ENCODE measurements at regions not wholly inside any gene's neighbourhood (a gene's known extent, or its start where the extent isn't known, plus 50 kb on each side); places are given as distances from the start of the nearest gene placed in this dataset.

- Histone ChIP-seq H3K9ac (no peak overlapping the region), H3K27ac (no peak overlapping the region), H3K79me2 (ENCODE audit: low read depth) (no peaks in the 10 kb centered on the region), H3K4me1 (no peaks in the 10 kb centered on the region), H3K4me3 (no peak overlapping the region), H3F3A (ENCODE audit: low read depth) (no peaks in the 10 kb centered on the region), H2AFZ (replicated peaks) (no peak overlapping the region), H4K20me1 (ENCODE audit: low read depth) (no peaks in the 10 kb centered on the region), H3K36me3 (no peaks in the 10 kb centered on the region), H3K9me3 (ENCODE audit: low read depth) (no peaks in the 10 kb centered on the region), H3K4me2 (no peak overlapping the region), H3K27me3 (no peaks in the 10 kb centered on the region)
- no peak for TF ChIP-seq EZH2 (IDR thresholded peaks at IDR 0.05)
- TF ChIP-seq, protein P1, sequence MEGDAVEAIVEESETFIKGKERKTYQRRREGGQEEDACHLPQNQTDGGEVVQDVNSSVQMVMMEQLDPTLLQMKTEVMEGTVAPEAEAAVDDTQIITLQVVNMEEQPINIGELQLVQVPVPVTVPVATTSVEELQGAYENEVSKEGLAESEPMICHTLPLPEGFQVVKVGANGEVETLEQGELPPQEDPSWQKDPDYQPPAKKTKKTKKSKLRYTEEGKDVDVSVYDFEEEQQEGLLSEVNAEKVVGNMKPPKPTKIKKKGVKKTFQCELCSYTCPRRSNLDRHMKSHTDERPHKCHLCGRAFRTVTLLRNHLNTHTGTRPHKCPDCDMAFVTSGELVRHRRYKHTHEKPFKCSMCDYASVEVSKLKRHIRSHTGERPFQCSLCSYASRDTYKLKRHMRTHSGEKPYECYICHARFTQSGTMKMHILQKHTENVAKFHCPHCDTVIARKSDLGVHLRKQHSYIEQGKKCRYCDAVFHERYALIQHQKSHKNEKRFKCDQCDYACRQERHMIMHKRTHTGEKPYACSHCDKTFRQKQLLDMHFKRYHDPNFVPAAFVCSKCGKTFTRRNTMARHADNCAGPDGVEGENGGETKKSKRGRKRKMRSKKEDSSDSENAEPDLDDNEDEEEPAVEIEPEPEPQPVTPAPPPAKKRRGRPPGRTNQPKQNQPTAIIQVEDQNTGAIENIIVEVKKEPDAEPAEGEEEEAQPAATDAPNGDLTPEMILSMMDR (IDR thresholded peaks at IDR 0.05): no peak
- no peak for TF ChIP-seq EZH2phosphoT487 (IDR thresholded peaks at IDR 0.05)
- H3K9me3 Mint-ChIP-seq: peaks cover 10% of the 10 kb centered on the region
- no peaks in the 10 kb centered on the region for H3K4me1 Mint-ChIP-seq
- H3K27me3 Mint-ChIP-seq (ENCODE audit: insufficient read depth, low read depth): no peaks in the 10 kb centered on the region
- no peak for DNase-seq (ENCODE audit: low spot score)
- H3K36me3 Mint-ChIP-seq: no peaks in the 10 kb centered on the region
- H3K27ac Mint-ChIP-seq: no peak overlapping the region
- H3K4me3 Mint-ChIP-seq: no peak overlapping the region
These were observed 981.2 kb downstream of the TTLL7 start for GRCh38 chr1:83017701-83018100.

DNA sequence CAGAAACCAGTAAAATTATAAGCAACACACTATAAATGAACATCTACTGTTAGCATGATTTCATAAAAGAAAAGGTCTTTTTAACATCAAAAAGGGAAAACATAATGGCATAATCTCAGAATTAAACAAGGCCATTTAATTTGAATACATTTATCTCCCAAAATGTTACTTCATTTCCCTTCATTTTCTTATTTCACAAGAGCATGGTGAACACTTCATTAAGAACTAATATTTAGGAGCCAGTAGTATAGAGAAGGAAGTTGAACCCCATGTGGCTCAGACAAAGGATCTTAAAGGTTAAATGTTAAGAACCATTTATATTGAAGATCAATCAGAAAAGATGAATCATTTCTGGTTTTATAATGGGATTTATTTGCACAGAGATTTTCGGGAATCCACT is 981.7 kb downstream of the TTLL7 start:
- Histone ChIP-seq H3K27ac (no peak overlapping the region), H3K4me1 (no peaks in the 10 kb centered on the region), H3F3A (ENCODE audit: low read depth) (no peaks in the 10 kb centered on the region), H3K79me2 (ENCODE audit: low read depth) (no peaks in the 10 kb centered on the region), H3K4me2 (no peak overlapping the region), H3K4me3 (no peak overlapping the region), H3K27me3 (no peaks in the 10 kb centered on the region), H3K9ac (no peak overlapping the region), H4K20me1 (ENCODE audit: low read depth) (no peaks in the 10 kb centered on the region), H3K36me3 (no peaks in the 10 kb centered on the region), H3K9me3 (ENCODE audit: low read depth) (no peaks in the 10 kb centered on the region), H2AFZ (replicated peaks) (no peak overlapping the region)
- H3K36me3 Mint-ChIP-seq: no peaks in the 10 kb centered on the region
- no peak overlapping the region for H3K4me3 Mint-ChIP-seq
- no peak overlapping the region for H3K27ac Mint-ChIP-seq
- H3K9me3 Mint-ChIP-seq: peaks cover 10% of the 10 kb centered on the region
- no peaks in the 10 kb centered on the region for H3K4me1 Mint-ChIP-seq
- TF ChIP-seq, protein P1 (IDR thresholded peaks at IDR 0.05): no peak
- TF ChIP-seq EZH2 (IDR thresholded peaks at IDR 0.05) (no peak), EZH2phosphoT487 (IDR thresholded peaks at IDR 0.05) (no peak)
- DNase-seq (ENCODE audit: low spot score): no peak
- no peaks in the 10 kb centered on the region for H3K27me3 Mint-ChIP-seq (ENCODE audit: insufficient read depth, low read depth)

GRCh38 chr1:83016354-83016849 is 982.5 kb downstream of the TTLL7 start:
- no peaks in the 10 kb centered on the region for H3K27me3 ChIP-seq
- H3K4me3 ChIP-seq: no peak overlapping the region
- TF ChIP-seq, protein P1 (IDR thresholded peaks at IDR 0.05): no peak
- TF ChIP-seq EZH2 (IDR thresholded peaks at IDR 0.05) (no peak), EZH2phosphoT487 (IDR thresholded peaks at IDR 0.05) (no peak)
- no peak overlapping the region for H3K27ac ChIP-seq
- H3F3A ChIP-seq (ENCODE audit: low read depth): no peaks in the 10 kb centered on the region
- H3K4me1 Mint-ChIP-seq: peaks cover 4% of the 10 kb centered on the region
- H3K36me3 Mint-ChIP-seq: no peaks in the 10 kb centered on the region
- no peak overlapping the region for H3K4me3 Mint-ChIP-seq
- peaks cover 10% of the 10 kb centered on the region for H3K9me3 Mint-ChIP-seq
- no peaks in the 10 kb centered on the region for H3K9me3 ChIP-seq (ENCODE audit: low read depth)
- no peaks in the 10 kb centered on the region for H3K79me2 ChIP-seq (ENCODE audit: low read depth)
- no peak overlapping the region for H2AFZ ChIP-seq (replicated peaks)
- H3K27ac Mint-ChIP-seq: no peak overlapping the region
- no peak overlapping the region for H3K9ac ChIP-seq
- H3K4me1 ChIP-seq: no peaks in the 10 kb centered on the region
- no peaks in the 10 kb centered on the region for H3K27me3 Mint-ChIP-seq (ENCODE audit: insufficient read depth, low read depth)
- no peaks in the 10 kb centered on the region for H3K36me3 ChIP-seq
- no peak overlapping the region for H3K4me2 ChIP-seq
- H4K20me1 ChIP-seq (ENCODE audit: low read depth): no peaks in the 10 kb centered on the region
- no peak for DNase-seq (ENCODE audit: low spot score)
